HFFc6 (cell line): ENCODE measurements at regions not wholly inside any gene's neighbourhood (a gene's known extent, or its start where the extent isn't known, plus 50 kb on each side); places are given as distances from the start of the nearest gene placed in this dataset.
"Not testable (repeated sequence)": the region's sequence is repeated elsewhere in the genome, so short reads cannot be mapped to it uniquely, and the experiment has no call there.

Experiments used
- DNase-seq: peaks from one replicate; pipeline ENCODE4 v3.0.0-alpha.2; 2018
- H3K27ac Mint-ChIP-seq: 2 replicates; pipeline ENCODE4 v1.8.0; 2020; ENCODE audit warnings: mild to moderate bottlenecking, mixed read lengths
- H3K27me3 Mint-ChIP-seq: 2 replicates; pipeline ENCODE4 v1.8.0; 2021; ENCODE audit warnings: mild to moderate bottlenecking, moderate library complexity, mixed read lengths; ENCODE audit not compliant: insufficient read depth
- H3K36me3 Mint-ChIP-seq: 2 replicates; pipeline ENCODE4 v1.8.0; 2021; ENCODE audit warnings: low read depth, mixed read lengths
- H3K4me1 Mint-ChIP-seq: 2 replicates; pipeline ENCODE4 v1.8.0; 2020; ENCODE audit warnings: low read depth, mixed read lengths
- H3K4me3 Mint-ChIP-seq: 2 replicates; pipeline ENCODE4 v1.8.0; 2020; ENCODE audit warnings: mild to moderate bottlenecking, moderate library complexity, mixed read lengths
- H3K9me3 Mint-ChIP-seq: 2 replicates; pipeline ENCODE4 v1.8.0; 2020; ENCODE audit warnings: mild to moderate bottlenecking, mixed read lengths
- CTCF ChIP-seq: fragments of 200-600 bp; sonication (generic); IDR thresholded peaks from 2 replicates; pipeline ENCODE4 v1.5.0; 2021; ENCODE audit warnings: antibody characterized with exemption, mild to moderate bottlenecking

GRCh38 chr18:42536442-42536841, 579.0 kb downstream of the RIT2 start:
- Mint-ChIP-seq H3K9me3 (peaks cover 39% of the 10 kb centered on the region), H3K27me3 (peaks cover 1% of the 10 kb centered on the region; the same call in 1 of the 2 replicates), H3K36me3 (no peaks in the 10 kb centered on the region), H3K4me3 (no peak overlapping the region), H3K4me1 (no peaks in the 10 kb centered on the region), H3K27ac (no peak overlapping the region)
- DNase-seq: no peak
- TF ChIP-seq CTCF: no peak

GRCh38 chr18:42537291-42537690, 578.2 kb downstream of the RIT2 start:
- peaks cover 1% of the 10 kb centered on the region; the same call in 1 of the 2 replicates for H3K27me3 Mint-ChIP-seq
- H3K4me3 Mint-ChIP-seq: no peak overlapping the region
- TF ChIP-seq CTCF: no peak

GRCh38 chr18:42544901-42545300, 570.6 kb downstream of the RIT2 start:
- H3K27me3 Mint-ChIP-seq: no peaks in the 10 kb centered on the region
- no peak overlapping the region for H3K4me3 Mint-ChIP-seq
- H3K4me1 Mint-ChIP-seq: no peaks in the 10 kb centered on the region
- no peaks in the 10 kb centered on the region for H3K36me3 Mint-ChIP-seq
- H3K9me3 Mint-ChIP-seq: no peaks in the 10 kb centered on the region; the same call in none of the 2 replicates
- no peak for DNase-seq
- no peak overlapping the region for H3K27ac Mint-ChIP-seq
- TF ChIP-seq CTCF: no peak

More at GRCh38 chr18:42537291-42537690, 578.2 kb downstream of the RIT2 start:
- H3K9me3 Mint-ChIP-seq: peaks cover 31% of the 10 kb centered on the region
- H3K36me3 Mint-ChIP-seq: no peaks in the 10 kb centered on the region
- H3K4me1 Mint-ChIP-seq: no peaks in the 10 kb centered on the region
- no peak overlapping the region for H3K27ac Mint-ChIP-seq
- no peak for DNase-seq

GRCh38 chr18:42545825-42546224, 569.7 kb downstream of the RIT2 start:
- Mint-ChIP-seq H3K36me3 (no peaks in the 10 kb centered on the region), H3K9me3 (no peaks in the 10 kb centered on the region; the same call in none of the 2 replicates), H3K4me1 (no peaks in the 10 kb centered on the region), H3K4me3 (no peak overlapping the region), H3K27ac (no peak overlapping the region), H3K27me3 (no peaks in the 10 kb centered on the region)
- TF ChIP-seq CTCF: no peak
- DNase-seq: no peak

- no peak for DNase-seq
- Mint-ChIP-seq H3K27me3 (no peaks in the 10 kb centered on the region), H3K4me3 (no peak overlapping the region), H3K36me3 (no peaks in the 10 kb centered on the region), H3K9me3 (peaks cover 14% of the 10 kb centered on the region), H3K4me1 (no peaks in the 10 kb centered on the region), H3K27ac (no peak overlapping the region)
- TF ChIP-seq CTCF: no peak
Measured at GRCh38 chr18:42548493-42548892, 567.0 kb downstream of the RIT2 start.

- Mint-ChIP-seq H3K9me3 (peaks cover 18% of the 10 kb centered on the region), H3K27ac (no peak overlapping the region), H3K4me3 (no peak overlapping the region), H3K4me1 (no peaks in the 10 kb centered on the region), H3K36me3 (no peaks in the 10 kb centered on the region), H3K27me3 (no peaks in the 10 kb centered on the region)
- DNase-seq: no peak
- no peak for TF ChIP-seq CTCF
Measured at GRCh38 chr18:42549596-42549995, 565.9 kb downstream of the RIT2 start.

- H3K36me3 Mint-ChIP-seq, DNase-seq, H3K4me3 Mint-ChIP-seq, H3K27ac Mint-ChIP-seq, H3K27me3 Mint-ChIP-seq, H3K4me1 Mint-ChIP-seq: not testable (repeated sequence)
- peaks cover 44% of the 10 kb centered on the region for H3K9me3 Mint-ChIP-seq
Measured at GRCh38 chr18:42552559-42552958, 562.9 kb downstream of the RIT2 start.
